ENCODE measurements at regions not wholly inside any gene's neighbourhood (a gene's known extent, or its start where the extent isn't known, plus 50 kb on each side); places are given as distances from the start of the nearest gene placed in this dataset.

- no peak for DNase-seq (ENCODE audit: low read depth)
- no peak overlapping the region for H3K4me3 ChIP-seq (replicated peaks; ENCODE audit: low read depth, low read length)
- no peak for TF ChIP-seq CTCF (IDR thresholded peaks at IDR 0.05; ENCODE audit: low read length, missing control alignments)
Measured at GRCh38 chr6:156691018-156691417, 86.2 kb upstream of the ARID1B start.

GRCh38 chr6:156689656-156690055 lies 87.5 kb upstream of the ARID1B start:
- no peak overlapping the region for H3K4me3 ChIP-seq (replicated peaks; ENCODE audit: low read depth, low read length)
- no peak for DNase-seq (ENCODE audit: low read depth)
- TF ChIP-seq CTCF (IDR thresholded peaks at IDR 0.05; ENCODE audit: low read length, missing control alignments), result no peak

GRCh38 chr6:156688620-156688971 lies 88.6 kb upstream of the ARID1B start:
- no peak for TF ChIP-seq CTCF (IDR thresholded peaks at IDR 0.05; ENCODE audit: low read length, missing control alignments)
- no peak for DNase-seq (ENCODE audit: low read depth)
- H3K4me3 ChIP-seq (replicated peaks; ENCODE audit: low read depth, low read length), result no peak overlapping the region

GRCh38 chr6:156687789-156688619 lies 89.2 kb upstream of the ARID1B start:
- peak overlapping the region; percentile 68 for H3K4me3 ChIP-seq (replicated peaks; ENCODE audit: low read depth, low read length)
- peak; percentile 45 for DNase-seq (ENCODE audit: low read depth)
- no peak for TF ChIP-seq CTCF (IDR thresholded peaks at IDR 0.05; ENCODE audit: low read length, missing control alignments)

- TF ChIP-seq CTCF (IDR thresholded peaks at IDR 0.05; ENCODE audit: low read length, missing control alignments), result no peak
- H3K4me3 ChIP-seq (replicated peaks; ENCODE audit: low read depth, low read length), result peak overlapping the region; percentile 69
- DNase-seq (ENCODE audit: low read depth), result peak; percentile 92
Measured at GRCh38 chr6:156686995-156687788, 90.0 kb upstream of the ARID1B start.

- DNase-seq (ENCODE audit: low read depth), result peak; percentile 71
- peak overlapping the region; percentile 69 for H3K4me3 ChIP-seq (replicated peaks; ENCODE audit: low read depth, low read length)
- TF ChIP-seq CTCF (IDR thresholded peaks at IDR 0.05; ENCODE audit: low read length, missing control alignments), result peak; percentile 33
Measured at GRCh38 chr6:156686301-156686994, 90.7 kb upstream of the ARID1B start.
